ENCODE measurements at regions not wholly inside any gene's neighbourhood (a gene's known extent, or its start where the extent isn't known, plus 50 kb on each side); places are given as distances from the start of the nearest gene placed in this dataset.

- Histone ChIP-seq H3K9me3 (ENCODE audit: control insufficient read depth, low read depth, low read length) (no peaks in the 10 kb centered on the region), H3K9me1 (ENCODE audit: control insufficient read depth, extremely low read depth, insufficient read depth, low read length) (no peaks in the 10 kb centered on the region), H3K9ac (ENCODE audit: control insufficient read depth, extremely low read depth, insufficient read depth, low read length) (no peak overlapping the region), H3K4me2 (ENCODE audit: control insufficient read depth, extremely low read depth, insufficient read depth, low read depth, low read length) (no peak overlapping the region), H3K4me3 (ENCODE audit: control insufficient read depth in 2 of 3, extremely low read depth in 1 of 3, insufficient read depth in 2 of 3, low read depth in 1 of 3, low read length in 3 of 3) (no peak overlapping the region), H3K27ac (ENCODE audit: control insufficient read depth, insufficient read depth, low read length) (no peak overlapping the region), H4K20me1 (ENCODE audit: control insufficient read depth, extremely low read depth, insufficient read depth, low read length) (no peaks in the 10 kb centered on the region), H3K79me2 (ENCODE audit: control insufficient read depth, insufficient read depth, low read length) (no peaks in the 10 kb centered on the region), H3K27me3 (ENCODE audit: control insufficient read depth, extremely low read depth, insufficient read depth, low read length) (no peaks in the 10 kb centered on the region), H3K4me1 (ENCODE audit: control insufficient read depth, extremely low read depth, insufficient read depth, low read length) (no peaks in the 10 kb centered on the region), H2AFZ (ENCODE audit: control insufficient read depth, low read length) (no peak overlapping the region), H3K36me3 (ENCODE audit: control insufficient read depth in 2 of 2, extremely low read depth in 1 of 2, insufficient read depth in 2 of 2, low read length in 2 of 2) (no peaks in the 10 kb centered on the region)
- FAIRE-seq: no peak
- no peak for TF ChIP-seq EZH2 (IDR thresholded peaks at IDR 0.05; ENCODE audit: low read length)
- TF ChIP-seq, protein P1, sequence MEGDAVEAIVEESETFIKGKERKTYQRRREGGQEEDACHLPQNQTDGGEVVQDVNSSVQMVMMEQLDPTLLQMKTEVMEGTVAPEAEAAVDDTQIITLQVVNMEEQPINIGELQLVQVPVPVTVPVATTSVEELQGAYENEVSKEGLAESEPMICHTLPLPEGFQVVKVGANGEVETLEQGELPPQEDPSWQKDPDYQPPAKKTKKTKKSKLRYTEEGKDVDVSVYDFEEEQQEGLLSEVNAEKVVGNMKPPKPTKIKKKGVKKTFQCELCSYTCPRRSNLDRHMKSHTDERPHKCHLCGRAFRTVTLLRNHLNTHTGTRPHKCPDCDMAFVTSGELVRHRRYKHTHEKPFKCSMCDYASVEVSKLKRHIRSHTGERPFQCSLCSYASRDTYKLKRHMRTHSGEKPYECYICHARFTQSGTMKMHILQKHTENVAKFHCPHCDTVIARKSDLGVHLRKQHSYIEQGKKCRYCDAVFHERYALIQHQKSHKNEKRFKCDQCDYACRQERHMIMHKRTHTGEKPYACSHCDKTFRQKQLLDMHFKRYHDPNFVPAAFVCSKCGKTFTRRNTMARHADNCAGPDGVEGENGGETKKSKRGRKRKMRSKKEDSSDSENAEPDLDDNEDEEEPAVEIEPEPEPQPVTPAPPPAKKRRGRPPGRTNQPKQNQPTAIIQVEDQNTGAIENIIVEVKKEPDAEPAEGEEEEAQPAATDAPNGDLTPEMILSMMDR (optimal IDR thresholded peaks at IDR 0.05 in 1 of 3, IDR thresholded peaks at IDR 0.05 in 1 of 3, conservative IDR thresholded peaks at IDR 0.05 in 1 of 3; ENCODE audit: extremely low read depth in 1 of 3, insufficient read depth in 2 of 3, low read length in 3 of 3): no peak
- no peak for DNase-seq (ENCODE audit: low read depth, low spot score)
- dilution Hi-C loops (cut with MboI; ENCODE audit: extremely low pct_ligation_motif_present, low sequenced_read_pairs): no loop called here
These were observed 130.0 kb downstream of the NDUFA10 start for GRCh38 chr2:239895116-239895515.

DNA sequence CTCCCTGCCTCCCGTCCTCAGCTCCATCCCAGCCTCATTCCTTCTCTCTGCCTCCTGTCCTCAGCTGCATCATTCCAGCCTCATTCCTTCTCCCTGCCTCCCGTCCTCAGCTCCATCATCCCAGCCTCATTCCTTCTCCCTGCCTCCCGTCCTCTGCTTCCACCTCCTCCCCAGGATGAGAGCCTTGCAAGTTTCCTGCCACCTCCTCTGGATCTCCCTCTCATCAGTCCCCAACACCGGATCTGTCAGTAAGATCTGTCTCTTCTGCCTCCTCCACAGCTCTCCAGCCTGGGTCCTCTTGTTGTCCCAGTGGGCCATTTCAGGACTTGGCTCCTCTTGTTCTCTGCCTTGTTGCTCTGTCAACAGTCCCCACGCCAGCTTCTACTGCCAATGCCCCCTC, 130.9 kb downstream of the NDUFA10 start:
- dilution Hi-C loops (cut with MboI; ENCODE audit: extremely low pct_ligation_motif_present, low sequenced_read_pairs): no loop called here
- no peaks in the 10 kb centered on the region for H3K9me3 ChIP-seq (ENCODE audit: control insufficient read depth, low read depth, low read length)

More for the DNA sequence above, 130.9 kb downstream of the NDUFA10 start:
- Histone ChIP-seq H3K27ac (ENCODE audit: control insufficient read depth, insufficient read depth, low read length) (no peak overlapping the region), H3K9me1 (ENCODE audit: control insufficient read depth, extremely low read depth, insufficient read depth, low read length) (no peaks in the 10 kb centered on the region), H3K79me2 (ENCODE audit: control insufficient read depth, insufficient read depth, low read length) (no peaks in the 10 kb centered on the region), H3K4me1 (ENCODE audit: control insufficient read depth, extremely low read depth, insufficient read depth, low read length) (no peaks in the 10 kb centered on the region), H3K4me2 (ENCODE audit: control insufficient read depth, extremely low read depth, insufficient read depth, low read depth, low read length) (no peak overlapping the region), H4K20me1 (ENCODE audit: control insufficient read depth, extremely low read depth, insufficient read depth, low read length) (no peaks in the 10 kb centered on the region), H3K36me3 (ENCODE audit: control insufficient read depth in 2 of 2, extremely low read depth in 1 of 2, insufficient read depth in 2 of 2, low read length in 2 of 2) (no peaks in the 10 kb centered on the region), H3K9ac (ENCODE audit: control insufficient read depth, extremely low read depth, insufficient read depth, low read length) (no peak overlapping the region), H2AFZ (ENCODE audit: control insufficient read depth, low read length) (no peak overlapping the region), H3K27me3 (ENCODE audit: control insufficient read depth, extremely low read depth, insufficient read depth, low read length) (no peaks in the 10 kb centered on the region), H3K4me3 (ENCODE audit: control insufficient read depth in 2 of 3, extremely low read depth in 1 of 3, insufficient read depth in 2 of 3, low read depth in 1 of 3, low read length in 3 of 3) (no peak overlapping the region)
- no peak for FAIRE-seq
- TF ChIP-seq, protein P1 (optimal IDR thresholded peaks at IDR 0.05 in 1 of 3, IDR thresholded peaks at IDR 0.05 in 1 of 3, conservative IDR thresholded peaks at IDR 0.05 in 1 of 3; ENCODE audit: extremely low read depth in 1 of 3, insufficient read depth in 2 of 3, low read length in 3 of 3): no peak
- TF ChIP-seq EZH2 (IDR thresholded peaks at IDR 0.05; ENCODE audit: low read length): no peak
- no peak for DNase-seq (ENCODE audit: low read depth, low spot score)

All from keratinocyte (primary cell).